Left lung (tissue), 4 donors: ENCODE measurements at regions not wholly inside any gene's neighbourhood (a gene's known extent, or its start where the extent isn't known, plus 50 kb on each side); places are given as distances from the start of the nearest gene placed in this dataset.

ENCODE experiments used
- ATAC-seq: fragments of 200-7000 bp; cut with Tn5 transposase; one replicate; pipeline ENCODE4 v1.9.1; 2020; ENCODE audit warnings: moderate library complexity
- DNase-seq, 4 donors: peaks; one replicate each; pipeline ENCODE4 v3.0.0-alpha.2; 2013 to 2020
- H3K27ac ChIP-seq, 2 donors: fragments of 200-600 bp; sonication (generic) in 1 of 2; one replicate each; pipeline versions ENCODE4 v1.5.0 to v1.8.0; 2020 to 2021
- H3K27me3 ChIP-seq, 2 donors: fragments of 200-600 bp; sonication (generic) in 1 of 2; one replicate each; pipeline versions ENCODE4 v1.5.0 to v1.8.0; 2020 to 2021
- H3K36me3 ChIP-seq, 2 donors: fragments of 200-600 bp; sonication (generic) in 1 of 2; one replicate each; pipeline versions ENCODE4 v1.5.0 to v1.8.0; 2020 to 2021
- H3K4me1 ChIP-seq, 2 donors: fragments of 200-600 bp; one replicate each; pipeline ENCODE4 v1.8.0; 2021
- H3K4me3 ChIP-seq, 2 donors: fragments of 200-600 bp; sonication (generic) in 1 of 2; one replicate each; pipeline versions ENCODE4 v1.5.0 to v1.8.0; 2020 to 2021; ENCODE audit warnings: mild to moderate bottlenecking in 1 of 2
- H3K9me3 ChIP-seq, 2 donors: fragments of 200-600 bp; sonication (generic) in 1 of 2; one replicate each; pipeline versions ENCODE4 v1.5.0 to v1.8.0; 2020 to 2021
- intact Hi-C, 2 donors: fragments of 100-400 bp; cut with DNase I; formaldehyde crosslinking; loops; one replicate each; pipeline versions ENCODE4 v1.11.2 to v1.14.2; 2022
- TF ChIP-seq, protein P1 (sequence below), 2 donors: fragments of 200-600 bp; sonication (generic) in 1 of 2; IDR thresholded peaks; one replicate each; pipeline versions ENCODE4 v1.5.0 to v1.8.0; 2021; ENCODE audit warnings: antibody characterized with exemption in 2 of 2
- donor health status: DM: no; HTN: yes; CAD: no.
- donor health status: DM: no; HTN: no; CAD: no.

DNA sequence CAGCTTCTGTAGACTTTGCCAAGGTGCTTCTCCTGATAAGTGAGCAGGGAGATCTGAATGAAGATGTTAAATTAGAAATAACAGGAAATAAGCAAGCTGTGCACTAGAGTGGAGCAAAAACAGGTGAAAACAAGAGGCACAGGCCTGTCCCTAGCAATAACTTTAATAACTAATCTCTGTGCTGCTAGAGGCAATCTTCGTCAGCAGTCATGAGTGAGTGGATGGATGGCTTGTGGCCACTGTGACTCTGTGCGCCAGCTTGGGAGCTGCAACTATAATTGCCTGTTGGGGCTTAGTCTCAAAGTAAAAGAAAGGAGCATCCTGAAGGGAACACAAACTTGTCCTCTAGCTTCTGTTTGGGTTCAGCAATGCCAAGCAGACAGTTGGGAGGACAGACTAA lies 240.3 kb downstream of the HHIPL2 start:
- no peak for DNase-seq
- no peak overlapping the region for H3K4me3 ChIP-seq
- H3K27me3 ChIP-seq = no peaks in the 10 kb centered on the region
- no peak for ATAC-seq
- H3K27ac ChIP-seq = no peak overlapping the region
- intact Hi-C loops = no loop called here
- no peaks in the 10 kb centered on the region for H3K9me3 ChIP-seq
- no peaks in the 10 kb centered on the region for H3K36me3 ChIP-seq
- H3K4me1 ChIP-seq = no peaks in the 10 kb centered on the region
- TF ChIP-seq, protein P1, sequence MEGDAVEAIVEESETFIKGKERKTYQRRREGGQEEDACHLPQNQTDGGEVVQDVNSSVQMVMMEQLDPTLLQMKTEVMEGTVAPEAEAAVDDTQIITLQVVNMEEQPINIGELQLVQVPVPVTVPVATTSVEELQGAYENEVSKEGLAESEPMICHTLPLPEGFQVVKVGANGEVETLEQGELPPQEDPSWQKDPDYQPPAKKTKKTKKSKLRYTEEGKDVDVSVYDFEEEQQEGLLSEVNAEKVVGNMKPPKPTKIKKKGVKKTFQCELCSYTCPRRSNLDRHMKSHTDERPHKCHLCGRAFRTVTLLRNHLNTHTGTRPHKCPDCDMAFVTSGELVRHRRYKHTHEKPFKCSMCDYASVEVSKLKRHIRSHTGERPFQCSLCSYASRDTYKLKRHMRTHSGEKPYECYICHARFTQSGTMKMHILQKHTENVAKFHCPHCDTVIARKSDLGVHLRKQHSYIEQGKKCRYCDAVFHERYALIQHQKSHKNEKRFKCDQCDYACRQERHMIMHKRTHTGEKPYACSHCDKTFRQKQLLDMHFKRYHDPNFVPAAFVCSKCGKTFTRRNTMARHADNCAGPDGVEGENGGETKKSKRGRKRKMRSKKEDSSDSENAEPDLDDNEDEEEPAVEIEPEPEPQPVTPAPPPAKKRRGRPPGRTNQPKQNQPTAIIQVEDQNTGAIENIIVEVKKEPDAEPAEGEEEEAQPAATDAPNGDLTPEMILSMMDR (IDR thresholded peaks at IDR 0.05) = no peak

DNA sequence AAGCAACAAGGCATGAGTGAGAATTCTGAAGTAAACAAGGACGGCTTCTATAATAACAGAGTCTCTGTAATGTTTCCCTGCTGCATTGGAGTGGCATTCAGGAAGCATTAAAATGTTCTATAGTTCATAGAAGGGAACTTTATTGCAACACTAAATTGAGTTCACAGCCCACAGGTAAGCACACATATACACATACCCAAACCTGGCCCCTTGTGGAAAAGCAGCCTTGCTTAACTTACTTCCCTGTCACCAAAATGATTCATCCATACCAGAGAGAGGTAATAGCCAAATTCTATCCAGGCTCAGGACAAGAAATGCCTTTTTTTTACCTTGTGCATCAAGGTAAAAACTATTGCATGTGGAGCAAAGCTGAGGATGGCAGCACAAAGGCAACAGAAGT lies 241.4 kb downstream of the HHIPL2 start:
- Histone ChIP-seq H3K36me3 (no peaks in the 10 kb centered on the region), H3K9me3 (no peaks in the 10 kb centered on the region), H3K27ac (no peak overlapping the region), H3K4me3 (no peak overlapping the region), H3K27me3 (no peaks in the 10 kb centered on the region), H3K4me1 (no peaks in the 10 kb centered on the region)
- no peak for ATAC-seq
- TF ChIP-seq, protein P1 (IDR thresholded peaks at IDR 0.05) = no peak
- no peak for DNase-seq
- intact Hi-C loops = no loop called here

DNA sequence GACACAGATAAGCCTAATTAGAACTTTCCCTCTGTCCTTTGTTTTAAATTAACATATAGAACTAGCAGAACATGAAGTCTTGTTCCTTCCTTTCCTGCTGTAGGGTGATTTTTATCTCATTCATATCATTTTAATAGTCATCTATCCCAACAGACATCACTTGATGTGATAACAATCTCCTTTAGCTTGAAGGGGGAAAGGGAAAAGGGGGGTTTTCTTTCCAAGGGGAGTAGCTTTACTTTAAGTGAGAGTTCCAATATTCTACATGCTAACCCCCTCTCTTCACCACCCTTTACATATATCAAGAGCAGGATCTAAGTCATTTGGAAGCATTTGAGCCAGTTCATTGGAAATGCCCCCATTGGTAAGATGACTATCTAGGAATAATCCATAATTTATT lies 241.9 kb downstream of the HHIPL2 start:
- Histone ChIP-seq H3K27ac (no peak overlapping the region), H3K27me3 (no peaks in the 10 kb centered on the region), H3K4me3 (no peak overlapping the region), H3K9me3 (no peaks in the 10 kb centered on the region), H3K36me3 (no peaks in the 10 kb centered on the region), H3K4me1 (no peaks in the 10 kb centered on the region)
- TF ChIP-seq, protein P1 (IDR thresholded peaks at IDR 0.05) = no peak
- intact Hi-C loops = no loop called here
- no peak for DNase-seq
- ATAC-seq = no peak

DNA sequence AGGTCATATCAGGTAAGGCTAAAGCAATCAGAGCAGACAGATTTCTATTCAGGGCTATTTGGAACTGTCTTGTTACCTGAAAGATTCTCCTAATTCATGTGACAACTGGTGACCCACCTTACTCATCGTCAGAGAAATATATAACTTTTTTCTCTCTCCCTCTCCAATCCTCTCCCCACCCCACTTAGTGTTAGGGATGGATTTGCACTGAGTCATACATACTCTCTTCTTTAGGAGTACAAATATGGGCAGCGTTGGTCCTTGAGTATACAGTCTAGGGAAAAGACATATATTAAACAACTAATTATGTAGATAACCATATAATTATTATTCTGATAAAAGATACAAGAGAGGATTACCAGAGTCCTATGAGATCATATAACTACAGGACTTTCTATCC lies 246.3 kb downstream of the HHIPL2 start:
- no peak for ATAC-seq
- H3K27ac ChIP-seq = no peak overlapping the region
- no peaks in the 10 kb centered on the region for H3K27me3 ChIP-seq
- intact Hi-C loops = no loop called here
- no peak overlapping the region for H3K4me3 ChIP-seq
- H3K9me3 ChIP-seq = peaks cover 0 to 12% of the 10 kb centered on the region in 2 donors
- no peaks in the 10 kb centered on the region for H3K36me3 ChIP-seq
- no peak for DNase-seq
- H3K4me1 ChIP-seq = no peaks in the 10 kb centered on the region
- TF ChIP-seq, protein P1 (IDR thresholded peaks at IDR 0.05) = no peak

DNA sequence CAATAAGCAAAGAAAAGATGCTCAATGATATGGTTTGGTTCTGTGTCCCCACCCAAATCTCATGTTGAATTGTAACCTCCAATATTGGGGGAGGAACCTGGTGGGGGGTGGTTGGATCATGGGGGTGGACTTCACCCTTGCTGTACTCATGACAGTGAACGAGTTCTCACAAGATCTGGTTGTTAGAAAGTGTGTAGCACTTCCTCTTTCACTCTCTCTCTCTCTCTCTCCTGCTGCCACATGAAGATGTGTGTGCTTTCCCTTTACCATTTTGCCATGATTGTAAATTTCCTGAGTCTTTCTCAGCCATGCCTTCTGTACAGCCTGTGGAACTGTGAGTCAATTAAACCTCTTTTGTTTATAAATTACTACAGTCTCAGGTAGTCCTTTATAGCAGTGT lies 248.4 kb downstream of the HHIPL2 start:
- no peak overlapping the region for H3K27ac ChIP-seq
- no peaks in the 10 kb centered on the region for H3K27me3 ChIP-seq
- DNase-seq (no peak), ATAC-seq (no peak)
- no peaks in the 10 kb centered on the region for H3K4me1 ChIP-seq
- H3K36me3 ChIP-seq = no peaks in the 10 kb centered on the region
- peaks cover 0 to 27% of the 10 kb centered on the region in 2 donors for H3K9me3 ChIP-seq
- intact Hi-C loops = no loop called here
- TF ChIP-seq, protein P1 (IDR thresholded peaks at IDR 0.05) = no peak
- H3K4me3 ChIP-seq = no peak overlapping the region
